ENCODE measurements at regions not wholly inside any gene's neighbourhood (a gene's known extent, or its start where the extent isn't known, plus 50 kb on each side); places are given as distances from the start of the nearest gene placed in this dataset.

GRCh38 chr5:2015961-2016360, 133.2 kb upstream of the IRX4 start:
- no peak for FAIRE-seq

GRCh38 chr5:2015124-2015848, 132.6 kb upstream of the IRX4 start:
- no peak for FAIRE-seq

- FAIRE-seq: no peak
These were observed 131.4 kb upstream of the IRX4 start for GRCh38 chr5:2014058-2014610.

DNA sequence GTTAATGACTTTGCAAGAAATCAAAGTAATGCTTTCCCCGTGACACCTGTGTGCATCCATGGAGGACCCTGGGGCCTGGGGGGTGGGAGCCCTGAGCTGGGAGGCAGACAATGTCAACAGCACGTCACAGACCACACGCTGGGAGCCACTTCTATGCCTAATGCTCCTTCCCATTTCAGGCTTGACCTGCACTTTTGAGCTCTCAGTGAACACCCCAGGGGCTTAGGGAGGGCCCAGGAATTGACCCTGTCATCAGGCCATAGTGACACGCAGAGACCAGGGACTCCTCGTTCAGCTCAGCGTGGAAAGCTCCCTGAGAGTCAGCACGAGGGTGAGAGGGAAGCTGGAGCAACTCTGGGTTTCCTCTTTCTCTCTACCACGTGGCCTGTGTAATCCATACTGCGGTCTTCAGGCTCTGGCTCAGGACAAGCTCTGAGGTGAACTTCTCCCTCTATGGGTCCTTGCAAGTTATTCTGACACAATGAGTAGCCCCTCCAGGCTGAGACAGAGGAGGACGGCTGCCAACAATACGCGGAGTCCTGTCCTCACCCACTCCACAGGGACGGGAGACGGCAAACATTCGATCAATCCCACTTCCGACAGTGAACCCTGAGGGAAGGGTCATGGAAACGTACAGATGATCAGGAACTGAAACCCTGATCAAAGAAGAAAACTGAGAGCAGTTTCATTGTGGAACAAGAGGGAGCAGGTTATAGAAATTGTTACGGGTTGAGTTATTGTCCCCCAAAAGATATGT, 130.8 kb upstream of the IRX4 start:
- FAIRE-seq: no peak

GRCh38 chr5:2012885-2013284, 130.2 kb upstream of the IRX4 start:
- no peak for FAIRE-seq

DNA sequence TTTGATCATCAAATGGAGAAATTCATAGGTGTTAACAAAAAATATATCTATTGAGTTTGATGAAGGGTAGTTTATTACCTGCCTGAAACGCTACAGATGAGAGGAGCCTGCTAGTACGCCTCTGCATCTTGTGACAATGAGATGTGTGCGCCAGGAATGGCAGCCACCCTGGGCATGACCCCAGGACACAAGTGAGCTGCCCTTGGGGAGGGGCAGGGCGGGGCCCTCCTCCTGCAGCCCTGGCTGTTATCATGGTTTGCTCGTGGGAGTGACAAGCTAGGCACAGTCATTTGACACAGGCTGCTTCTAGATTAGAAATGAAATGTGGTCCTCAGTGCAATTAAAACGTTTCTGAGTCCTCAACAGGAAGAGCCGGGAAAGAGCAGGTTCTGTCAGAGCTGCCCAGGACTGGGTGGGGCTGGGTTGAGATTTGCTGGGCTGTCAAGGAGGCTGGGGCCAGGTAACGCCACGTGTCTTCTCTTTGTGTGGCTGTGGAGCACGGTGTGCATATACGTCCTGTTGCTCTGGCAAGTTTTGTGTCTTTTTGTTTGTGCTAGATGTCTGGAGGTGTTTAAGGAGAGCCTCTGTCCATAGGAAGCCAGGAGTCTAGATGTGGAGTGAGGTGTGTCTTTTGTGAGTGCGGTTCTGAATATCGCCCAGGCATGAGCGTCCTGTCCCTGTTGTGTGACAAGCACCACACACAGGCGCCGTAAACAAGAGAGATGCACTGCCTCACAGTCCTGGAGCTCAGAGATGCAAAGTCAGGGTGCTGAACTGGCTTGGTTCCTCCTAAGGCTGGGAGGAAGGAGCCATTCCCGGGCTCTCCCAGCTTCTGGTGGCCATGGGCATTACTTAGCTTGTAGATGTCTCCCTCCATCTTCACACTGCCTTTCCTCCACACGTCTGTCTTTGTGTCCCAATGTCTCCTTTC, 129.0 kb upstream of the IRX4 start:
- FAIRE-seq: no peak

DNA sequence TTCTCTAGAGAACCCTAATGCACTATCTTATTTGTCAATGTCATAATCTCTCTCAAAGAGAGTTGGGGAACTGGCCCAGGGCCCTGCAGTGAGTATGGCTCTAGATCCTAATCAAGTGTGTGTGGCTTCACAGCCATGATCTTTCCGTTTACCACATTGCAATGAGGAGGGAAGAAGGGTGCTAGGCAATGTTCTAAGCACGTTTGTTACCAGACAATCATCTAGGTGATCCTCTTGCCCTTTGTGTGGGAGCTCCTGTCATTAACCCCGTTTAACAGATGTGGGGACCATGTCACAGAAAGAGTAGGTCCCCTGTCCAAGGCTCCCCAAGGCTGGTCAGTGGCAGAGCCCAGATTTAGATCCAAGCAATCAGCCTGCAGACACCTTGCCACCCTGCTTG, 128.2 kb upstream of the IRX4 start:
- FAIRE-seq: no peak

DNA sequence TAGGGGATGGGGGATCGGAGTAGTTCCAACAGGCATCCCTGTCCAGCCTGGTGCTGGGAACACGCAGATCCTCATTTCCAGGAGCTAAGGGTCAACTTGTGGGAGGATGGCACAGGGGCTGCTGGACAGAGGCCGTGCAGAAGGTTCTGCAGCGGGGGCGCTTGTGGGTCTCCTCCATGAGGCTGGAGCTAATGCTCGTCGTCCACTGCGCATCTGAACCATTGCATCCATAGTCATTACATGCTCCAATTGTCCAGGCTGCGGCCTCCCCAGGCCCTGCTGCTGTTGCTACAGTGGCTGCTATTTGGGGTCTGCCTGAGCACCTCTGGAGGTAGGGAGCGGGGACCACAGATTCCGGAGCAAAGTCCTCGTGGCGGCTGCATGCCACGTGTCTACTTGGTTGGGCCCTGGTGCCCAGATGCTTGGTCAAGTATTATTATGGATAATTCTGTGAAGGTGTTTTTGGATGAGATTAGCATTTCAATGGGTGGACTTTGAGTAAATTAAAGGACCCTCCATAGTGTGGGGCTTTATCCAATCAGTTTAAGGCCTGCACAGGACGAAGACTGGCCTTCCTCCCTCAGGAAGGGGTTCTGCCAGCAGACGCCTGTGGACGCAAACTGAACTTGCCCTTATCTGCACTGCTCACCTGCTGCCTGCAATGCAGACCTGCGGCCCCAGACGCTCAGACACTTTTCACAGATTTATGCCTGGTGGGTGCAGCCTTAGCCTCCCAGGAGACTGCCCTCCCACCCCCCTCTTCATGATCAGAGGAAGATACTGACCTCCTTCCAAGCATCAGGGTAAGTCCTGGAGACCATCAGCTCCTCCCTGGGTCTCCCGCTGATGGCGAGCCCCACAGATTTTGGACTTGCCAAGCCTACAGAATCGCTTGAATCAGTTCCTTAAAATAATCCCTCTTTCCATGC, 127.5 kb upstream of the IRX4 start:
- FAIRE-seq: no peak

GRCh38 chr5:2008851-2009629, 126.3 kb upstream of the IRX4 start:
- no peak for FAIRE-seq

DNA sequence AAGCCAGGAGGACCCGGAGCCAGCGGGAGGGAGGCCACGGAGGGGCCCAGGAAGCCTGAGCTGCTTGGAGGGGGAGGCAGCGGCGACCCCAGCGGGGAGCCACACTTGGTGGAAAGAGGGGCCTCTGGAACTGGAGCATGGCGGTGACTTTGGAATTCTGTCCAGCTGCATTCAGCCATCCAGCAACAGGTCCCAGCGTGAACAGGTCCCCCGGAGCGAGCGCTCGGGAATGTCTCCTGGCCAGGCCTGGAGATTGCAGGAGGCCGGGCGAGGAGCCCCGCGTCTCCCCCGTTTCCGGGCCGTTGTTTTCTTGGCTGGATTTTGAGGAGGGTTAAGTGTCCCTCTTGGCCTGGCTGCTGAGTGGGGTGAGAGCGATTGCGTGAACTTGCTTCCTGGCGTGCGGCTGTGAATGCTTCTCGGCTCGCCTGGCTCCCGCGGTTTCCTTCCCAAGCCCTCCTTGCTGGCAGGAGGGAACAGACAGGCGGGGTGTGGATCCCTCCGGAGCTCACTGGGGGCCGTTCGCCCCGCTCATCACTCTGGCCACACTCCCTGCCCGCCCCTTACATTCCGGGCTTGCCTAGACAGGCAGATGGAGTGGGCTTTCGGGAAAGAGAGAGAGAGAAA, 125.3 kb upstream of the IRX4 start:
- FAIRE-seq: no peak

GRCh38 chr5:2007496-2007877, 124.8 kb upstream of the IRX4 start:
- no peak for FAIRE-seq

GRCh38 chr5:2006971-2007291, 124.2 kb upstream of the IRX4 start:
- FAIRE-seq: no peak

GRCh38 chr5:2006193-2006970, 123.7 kb upstream of the IRX4 start:
- no peak for FAIRE-seq

- no peak for FAIRE-seq
These were observed 122.6 kb upstream of the IRX4 start for GRCh38 chr5:2005101-2006041.

DNA sequence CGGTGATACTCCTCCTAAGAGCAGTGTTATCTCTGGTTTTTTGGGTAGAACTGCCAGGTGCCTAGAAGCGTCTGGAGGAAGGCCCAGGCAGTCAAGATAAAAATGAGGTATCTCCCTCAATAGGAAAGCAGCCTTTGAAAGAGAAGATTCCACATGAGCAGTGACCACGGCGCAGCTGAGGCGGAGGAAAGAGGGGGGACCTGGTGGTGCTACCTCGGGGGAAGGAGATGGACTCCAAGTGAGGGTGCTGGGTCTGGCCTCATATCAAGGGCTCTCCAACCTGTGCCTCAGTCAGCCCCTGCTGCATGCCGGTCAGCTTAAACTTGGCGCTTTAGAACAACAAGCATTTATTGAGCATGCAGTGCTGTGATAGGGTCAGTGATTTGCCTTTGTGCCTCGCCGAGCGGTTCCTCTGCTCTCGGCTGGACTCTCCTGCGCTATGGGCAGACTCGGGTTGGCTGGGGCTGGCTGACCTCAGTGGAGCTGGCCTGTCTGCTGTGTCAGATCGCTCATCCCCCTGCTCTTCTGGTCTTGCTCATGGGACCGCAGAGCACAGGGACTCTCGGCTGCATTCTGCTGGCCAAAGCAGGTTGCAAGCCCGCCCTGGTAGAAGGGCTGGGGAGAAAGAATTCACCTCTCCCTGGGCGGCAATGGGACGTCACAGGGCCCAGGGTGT, 121.1 kb upstream of the IRX4 start:
- no peak for FAIRE-seq

- no peak for FAIRE-seq
These were observed 120.5 kb upstream of the IRX4 start for GRCh38 chr5:2003206-2003605.

GRCh38 chr5:2001300-2001699, 118.6 kb upstream of the IRX4 start:
- no peak for FAIRE-seq

DNA sequence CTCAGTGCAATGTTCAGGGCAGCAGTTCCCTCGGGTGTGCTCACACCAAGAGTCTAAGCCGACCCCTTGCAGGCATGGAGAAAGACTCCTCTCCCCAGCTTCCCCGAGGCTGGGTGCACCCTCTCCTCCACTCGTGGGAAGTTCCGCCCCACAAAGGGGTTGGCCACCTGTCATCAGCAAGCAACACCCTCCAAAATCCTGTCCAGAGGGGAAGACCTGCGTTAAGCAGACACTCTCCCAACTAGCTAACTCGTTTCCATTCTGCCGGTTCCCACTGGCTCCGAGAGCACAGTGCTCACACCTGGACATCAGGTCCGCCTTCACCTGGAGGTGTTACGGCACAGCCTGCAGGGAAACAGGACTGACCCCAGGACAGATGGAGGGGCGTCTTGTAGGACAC, 117.9 kb upstream of the IRX4 start:
- no peak for FAIRE-seq
